Fibroblast of skin of left quadriceps (primary cell): ENCODE measurements at regions not wholly inside any gene's neighbourhood (a gene's known extent, or its start where the extent isn't known, plus 50 kb on each side); places are given as distances from the start of the nearest gene placed in this dataset.
A peak's percentile ranks its signal among the peaks of the same experiment; 100 is the strongest.

Experiments used
- DNase-seq, 2 experiments: peaks; one replicate each; pipeline ENCODE4 v3.0.0-alpha.2; 2013; ENCODE audit warnings: low read depth in 2 of 2

DNA sequence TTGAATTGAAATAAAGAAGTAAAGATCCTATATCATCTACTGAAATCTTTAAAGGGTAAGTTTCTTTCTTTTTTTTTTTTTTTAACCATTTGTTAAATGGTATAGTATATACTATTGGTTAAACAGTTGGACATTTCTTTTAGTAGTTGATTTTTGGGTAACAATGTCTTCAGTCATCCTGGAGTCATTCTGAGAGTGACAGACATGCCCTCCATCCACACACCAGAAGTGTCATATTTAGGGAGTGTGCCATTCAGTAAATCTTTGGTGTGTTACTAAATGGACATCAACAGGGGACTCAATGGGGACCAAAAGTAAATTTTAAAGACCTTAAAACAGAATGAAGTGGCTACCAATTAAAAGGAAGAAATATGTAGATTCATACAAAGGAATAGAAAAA lies 50.8 kb upstream of the SLC39A10 start:
- DNase-seq, result no peak

DNA sequence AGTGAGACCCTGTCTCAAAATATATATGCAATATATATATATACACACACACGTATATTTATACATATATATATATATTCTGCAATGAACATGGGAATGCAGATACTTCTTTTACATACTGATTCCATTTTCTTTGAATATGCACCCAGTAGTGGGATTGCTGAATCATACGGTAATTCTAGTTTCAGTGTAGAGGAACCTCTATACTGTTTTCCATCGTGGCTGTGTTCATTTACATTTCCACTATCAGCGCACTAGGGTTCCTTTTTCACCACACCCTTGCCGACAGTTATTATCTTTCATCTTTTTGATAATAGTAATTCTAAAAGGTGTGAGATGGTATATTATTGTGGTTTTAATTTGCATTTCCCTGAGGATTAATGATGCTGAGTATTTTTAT lies 52.3 kb upstream of the SLC39A10 start:
- DNase-seq, result no peak

DNA sequence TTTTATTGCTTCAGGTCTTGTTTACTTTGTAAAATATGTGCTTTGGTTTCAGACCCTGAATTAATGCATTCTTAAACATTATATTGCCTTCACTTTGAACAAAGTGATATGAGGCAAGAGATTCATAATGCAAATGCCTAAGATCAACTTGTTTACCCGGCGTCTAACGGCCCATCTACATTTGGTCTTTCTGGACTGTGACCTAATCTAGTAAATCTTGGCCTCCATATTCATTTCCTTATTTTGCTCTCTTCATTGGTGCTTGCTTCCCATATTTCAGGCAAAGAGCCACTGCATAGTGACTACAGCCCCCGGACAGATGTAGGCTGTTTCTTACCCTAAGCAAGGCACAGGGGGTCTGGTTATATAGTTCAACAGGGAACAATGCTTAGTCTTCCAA lies 53.0 kb upstream of the SLC39A10 start:
- no peak for DNase-seq

GRCh38 chr2:195603408-195603807 lies 53.6 kb upstream of the SLC39A10 start:
- DNase-seq, result no peak

- DNase-seq, result no peak
Observed at GRCh38 chr2:195602687-195603086, 54.3 kb upstream of the SLC39A10 start.

DNA sequence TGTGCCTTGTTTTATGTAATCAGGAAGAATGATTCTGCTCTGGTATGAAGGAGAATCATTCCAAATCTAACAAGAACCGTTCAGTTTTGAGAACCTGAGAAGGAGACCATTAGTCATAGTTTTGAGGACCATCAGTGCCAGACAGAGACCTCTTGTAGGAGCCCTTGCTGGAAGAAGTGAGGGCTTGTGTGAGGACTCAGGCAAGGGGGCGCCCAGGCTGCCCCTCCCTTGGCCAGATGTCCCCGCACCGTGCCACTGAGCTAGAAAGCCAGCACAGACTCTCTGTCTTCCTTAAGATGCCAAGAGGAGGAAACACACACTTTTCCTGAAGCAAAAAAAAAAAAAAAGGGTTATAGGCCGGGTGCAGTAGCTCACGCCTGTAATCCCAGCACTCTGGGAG lies 55.7 kb upstream of the SLC39A10 start:
- no peak for DNase-seq

DNA sequence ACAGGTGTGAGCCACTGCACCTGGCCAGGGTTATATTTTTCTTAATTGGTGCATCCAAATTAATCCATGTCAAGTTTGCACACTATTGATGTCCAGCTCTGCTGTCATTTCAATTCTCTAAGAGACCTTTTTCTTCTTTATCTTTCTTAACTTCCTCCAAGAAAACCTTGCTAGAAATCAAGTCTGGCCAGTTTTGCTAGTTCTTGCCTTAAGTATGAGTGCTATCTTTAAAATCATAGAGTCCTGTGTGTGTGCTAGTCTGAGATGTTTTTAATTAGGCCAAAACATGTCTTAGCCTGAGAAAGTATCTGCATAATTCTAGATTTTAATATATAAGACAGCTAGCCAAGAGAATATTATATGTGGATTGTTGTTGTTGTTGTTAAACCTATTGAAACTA lies 56.2 kb upstream of the SLC39A10 start:
- no peak for DNase-seq

GRCh38 chr2:195596840-195597239 lies 60.2 kb upstream of the SLC39A10 start:
- DNase-seq, result no peak

- no peak for DNase-seq
Observed at GRCh38 chr2:195595825-195596224, 61.2 kb upstream of the SLC39A10 start.

GRCh38 chr2:195594919-195595694 lies 61.9 kb upstream of the SLC39A10 start:
- DNase-seq, result no peak

DNA sequence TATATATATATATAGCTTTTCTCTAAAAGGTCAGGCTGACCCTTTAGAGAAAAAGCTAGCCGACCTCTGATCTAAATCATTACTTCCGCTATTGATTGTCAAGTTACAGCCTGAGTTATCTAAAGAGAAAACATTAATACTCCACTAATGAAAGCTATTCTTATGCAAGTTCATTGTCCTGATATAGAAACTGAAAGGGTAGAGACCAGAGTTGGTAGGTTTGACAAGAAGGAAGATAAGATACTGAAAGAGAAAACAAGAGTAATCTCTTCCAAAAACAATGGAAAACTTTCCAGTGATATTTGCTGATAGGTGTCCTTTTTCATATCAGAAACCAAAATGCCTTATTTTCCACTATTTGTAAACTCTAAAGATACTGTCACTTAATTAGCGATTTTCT lies 62.8 kb upstream of the SLC39A10 start:
- DNase-seq, result no peak

GRCh38 chr2:195592105-195592504 lies 64.9 kb upstream of the SLC39A10 start:
- no peak for DNase-seq

DNA sequence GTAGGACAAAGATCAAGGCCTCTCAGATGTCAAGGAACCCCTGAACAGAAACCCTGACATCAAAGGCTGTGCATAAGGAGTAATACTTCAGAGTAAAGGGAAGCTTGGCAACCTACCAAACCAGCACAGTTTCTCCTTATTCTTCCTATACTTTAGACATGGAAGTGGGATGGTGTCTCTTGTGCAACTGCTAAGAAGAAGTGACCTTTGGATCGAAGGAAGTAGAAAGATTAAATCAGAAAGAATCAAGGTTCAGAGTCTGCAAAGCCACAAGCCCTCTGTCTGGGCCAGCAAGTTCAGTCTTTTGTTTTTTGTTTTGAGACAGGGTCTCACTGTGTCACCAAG lies 66.2 kb upstream of the SLC39A10 start:
- DNase-seq, result no peak

GRCh38 chr2:195590199-195590860 lies 66.7 kb upstream of the SLC39A10 start:
- no peak for DNase-seq

DNA sequence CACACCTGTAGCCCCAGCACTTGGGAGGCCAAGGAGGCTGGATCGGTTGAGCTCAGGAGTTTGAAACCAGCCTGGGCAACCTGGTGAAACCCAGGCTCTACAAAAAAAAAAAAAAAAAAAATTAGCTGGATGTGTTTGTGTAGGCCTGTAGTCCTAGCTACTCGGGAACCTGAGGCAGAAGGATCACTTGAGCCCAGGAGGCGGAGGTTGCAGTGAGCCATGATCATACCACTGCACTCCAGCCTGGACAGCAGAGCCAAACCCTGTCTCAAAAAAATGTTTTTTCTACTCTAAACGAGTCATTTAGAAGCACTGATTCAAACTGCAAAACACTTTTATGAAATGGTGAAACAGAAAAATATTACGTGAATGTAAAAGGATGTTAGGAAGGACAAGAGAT lies 69.1 kb upstream of the SLC39A10 start:
- no peak for DNase-seq

- no peak for DNase-seq
Observed at GRCh38 chr2:195586062-195586714, 70.8 kb upstream of the SLC39A10 start.

DNA sequence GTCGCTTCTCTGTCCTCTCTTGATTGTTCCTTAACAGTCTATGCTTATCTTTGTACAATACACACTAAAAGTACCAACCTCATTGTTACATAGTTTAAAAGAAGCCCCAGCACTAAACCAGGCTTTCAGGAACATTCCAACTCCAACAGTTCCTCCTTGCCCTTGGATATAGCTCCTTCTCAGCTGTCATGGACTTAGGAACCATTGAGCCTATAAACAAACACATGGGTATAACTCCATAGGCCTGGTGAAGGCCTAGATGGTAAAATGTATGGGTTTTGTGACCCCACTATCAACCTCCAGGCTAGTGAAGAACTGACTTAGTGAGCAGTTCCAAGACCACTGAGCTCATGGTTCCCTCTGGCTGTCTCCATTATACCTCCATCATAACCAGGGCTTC lies 74.8 kb upstream of the SLC39A10 start:
- DNase-seq, result no peak

GRCh38 chr2:195579776-195580555 lies 77.1 kb upstream of the SLC39A10 start:
- DNase-seq, result no peak

DNA sequence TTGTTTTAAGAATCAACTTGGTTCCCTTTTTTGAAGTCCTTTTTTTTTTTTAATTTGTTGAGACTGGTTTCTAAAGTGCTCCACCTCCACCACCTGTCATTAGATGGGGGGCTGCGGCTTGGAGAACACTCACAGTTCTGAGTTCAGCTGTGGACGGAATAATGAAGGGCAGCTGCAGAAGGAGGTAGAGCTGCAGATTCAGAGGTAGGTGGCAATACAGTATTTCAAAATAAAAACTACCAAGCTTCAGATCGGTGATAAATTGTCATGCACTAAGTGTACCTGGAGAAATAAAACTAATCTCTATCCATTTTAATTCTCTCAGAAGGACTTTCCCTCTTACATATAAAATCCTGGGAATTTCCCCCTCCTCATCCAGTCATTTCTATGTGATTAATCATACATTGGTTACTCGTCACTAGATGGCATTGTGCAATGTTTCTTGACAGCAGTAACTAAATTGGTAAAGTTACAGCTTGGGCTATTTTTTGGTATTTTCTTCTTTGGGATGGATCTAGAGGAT lies 81.1 kb upstream of the SLC39A10 start:
- DNase-seq, result peak; percentile 84 to 85

GRCh38 chr2:195575016-195575415 lies 82.0 kb upstream of the SLC39A10 start:
- DNase-seq, result no peak

- no peak for DNase-seq
Observed at GRCh38 chr2:195574312-195574711, 82.7 kb upstream of the SLC39A10 start.
